HL-60 (cell line): ENCODE measurements at regions not wholly inside any gene's neighbourhood (a gene's known extent, or its start where the extent isn't known, plus 50 kb on each side); places are given as distances from the start of the nearest gene placed in this dataset.

Source experiments
- GABPA ChIP-seq: IDR thresholded peaks from 2 replicates; pipeline ENCODE4 v1.6.1; 2012; ENCODE audit warnings: low read depth
- POLR2AphosphoS5 ChIP-seq: IDR thresholded peaks from 2 replicates; pipeline ENCODE4 v1.6.1; 2012; ENCODE audit warnings: low read depth
- SPI1 ChIP-seq: IDR thresholded peaks from 2 replicates; pipeline ENCODE4 v1.6.1; 2012; ENCODE audit warnings: low read depth, mild to moderate bottlenecking, borderline replicate concordance
- TF ChIP-seq, protein P1 (sequence below): IDR thresholded peaks from 2 replicates; pipeline ENCODE4 v1.6.1; 2012; ENCODE audit warnings: low read depth; ENCODE audit not compliant: insufficient replicate concordance
- TF ChIP-seq, protein P2 (sequence below): IDR thresholded peaks from one replicate; pipeline ENCODE4 v1.5.1; 2011; ENCODE audit warnings: low read length, control low read depth, inconsistent platforms; ENCODE audit not compliant: insufficient read depth

DNA sequence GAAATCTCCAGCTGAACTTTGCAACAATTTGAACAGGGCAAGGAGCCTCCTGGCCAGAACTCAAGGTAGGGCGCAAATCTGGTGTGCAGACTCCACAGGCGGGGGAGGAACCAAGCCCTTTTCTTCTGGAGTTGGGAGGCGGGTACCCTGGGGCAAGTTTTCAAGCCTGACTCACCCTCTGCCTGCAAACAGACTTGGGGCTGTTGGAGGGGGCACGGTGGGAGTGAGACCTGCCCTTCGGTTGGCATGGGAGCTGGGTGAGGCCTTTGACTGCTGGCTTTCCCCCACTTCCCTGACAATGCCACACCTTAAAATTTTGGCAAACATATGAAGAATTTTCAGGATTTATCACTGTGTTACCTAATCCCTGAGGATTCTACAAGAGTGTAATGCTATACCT is 709.8 kb upstream of the DIAPH2 start:
- TF ChIP-seq, protein P1, sequence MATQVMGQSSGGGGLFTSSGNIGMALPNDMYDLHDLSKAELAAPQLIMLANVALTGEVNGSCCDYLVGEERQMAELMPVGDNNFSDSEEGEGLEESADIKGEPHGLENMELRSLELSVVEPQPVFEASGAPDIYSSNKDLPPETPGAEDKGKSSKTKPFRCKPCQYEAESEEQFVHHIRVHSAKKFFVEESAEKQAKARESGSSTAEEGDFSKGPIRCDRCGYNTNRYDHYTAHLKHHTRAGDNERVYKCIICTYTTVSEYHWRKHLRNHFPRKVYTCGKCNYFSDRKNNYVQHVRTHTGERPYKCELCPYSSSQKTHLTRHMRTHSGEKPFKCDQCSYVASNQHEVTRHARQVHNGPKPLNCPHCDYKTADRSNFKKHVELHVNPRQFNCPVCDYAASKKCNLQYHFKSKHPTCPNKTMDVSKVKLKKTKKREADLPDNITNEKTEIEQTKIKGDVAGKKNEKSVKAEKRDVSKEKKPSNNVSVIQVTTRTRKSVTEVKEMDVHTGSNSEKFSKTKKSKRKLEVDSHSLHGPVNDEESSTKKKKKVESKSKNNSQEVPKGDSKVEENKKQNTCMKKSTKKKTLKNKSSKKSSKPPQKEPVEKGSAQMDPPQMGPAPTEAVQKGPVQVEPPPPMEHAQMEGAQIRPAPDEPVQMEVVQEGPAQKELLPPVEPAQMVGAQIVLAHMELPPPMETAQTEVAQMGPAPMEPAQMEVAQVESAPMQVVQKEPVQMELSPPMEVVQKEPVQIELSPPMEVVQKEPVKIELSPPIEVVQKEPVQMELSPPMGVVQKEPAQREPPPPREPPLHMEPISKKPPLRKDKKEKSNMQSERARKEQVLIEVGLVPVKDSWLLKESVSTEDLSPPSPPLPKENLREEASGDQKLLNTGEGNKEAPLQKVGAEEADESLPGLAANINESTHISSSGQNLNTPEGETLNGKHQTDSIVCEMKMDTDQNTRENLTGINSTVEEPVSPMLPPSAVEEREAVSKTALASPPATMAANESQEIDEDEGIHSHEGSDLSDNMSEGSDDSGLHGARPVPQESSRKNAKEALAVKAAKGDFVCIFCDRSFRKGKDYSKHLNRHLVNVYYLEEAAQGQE: no peak
- TF ChIP-seq, protein P2, sequence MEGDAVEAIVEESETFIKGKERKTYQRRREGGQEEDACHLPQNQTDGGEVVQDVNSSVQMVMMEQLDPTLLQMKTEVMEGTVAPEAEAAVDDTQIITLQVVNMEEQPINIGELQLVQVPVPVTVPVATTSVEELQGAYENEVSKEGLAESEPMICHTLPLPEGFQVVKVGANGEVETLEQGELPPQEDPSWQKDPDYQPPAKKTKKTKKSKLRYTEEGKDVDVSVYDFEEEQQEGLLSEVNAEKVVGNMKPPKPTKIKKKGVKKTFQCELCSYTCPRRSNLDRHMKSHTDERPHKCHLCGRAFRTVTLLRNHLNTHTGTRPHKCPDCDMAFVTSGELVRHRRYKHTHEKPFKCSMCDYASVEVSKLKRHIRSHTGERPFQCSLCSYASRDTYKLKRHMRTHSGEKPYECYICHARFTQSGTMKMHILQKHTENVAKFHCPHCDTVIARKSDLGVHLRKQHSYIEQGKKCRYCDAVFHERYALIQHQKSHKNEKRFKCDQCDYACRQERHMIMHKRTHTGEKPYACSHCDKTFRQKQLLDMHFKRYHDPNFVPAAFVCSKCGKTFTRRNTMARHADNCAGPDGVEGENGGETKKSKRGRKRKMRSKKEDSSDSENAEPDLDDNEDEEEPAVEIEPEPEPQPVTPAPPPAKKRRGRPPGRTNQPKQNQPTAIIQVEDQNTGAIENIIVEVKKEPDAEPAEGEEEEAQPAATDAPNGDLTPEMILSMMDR: no peak
- no peak for TF ChIP-seq POLR2AphosphoS5
- no peak for TF ChIP-seq GABPA
- no peak for TF ChIP-seq SPI1
